ENCODE measurements at regions not wholly inside any gene's neighbourhood (a gene's known extent, or its start where the extent isn't known, plus 50 kb on each side); places are given as distances from the start of the nearest gene placed in this dataset.

- TF ChIP-seq EZH2 (IDR thresholded peaks at IDR 0.05; ENCODE audit: borderline replicate concordance, low read depth, low read length, poor library complexity, severe bottlenecking) (no peak), CTCF (conservative IDR thresholded peaks at IDR 0.05; ENCODE audit: low read depth, low read length) (no peak)
Measured at GRCh38 chr2:51324051-51324450, 292.1 kb upstream of the NRXN1 start.
